ENCODE measurements at regions not wholly inside any gene's neighbourhood (a gene's known extent, or its start where the extent isn't known, plus 50 kb on each side); places are given as distances from the start of the nearest gene placed in this dataset.
"Not testable (repeated sequence)": the region's sequence is repeated elsewhere in the genome, so short reads cannot be mapped to it uniquely, and the experiment has no call there.

GRCh38 chr5:106423109-106423897 lies 1247.4 kb downstream of the EFNA5 start:
- no peak for DNase-seq (ENCODE audit: low spot score)

DNA sequence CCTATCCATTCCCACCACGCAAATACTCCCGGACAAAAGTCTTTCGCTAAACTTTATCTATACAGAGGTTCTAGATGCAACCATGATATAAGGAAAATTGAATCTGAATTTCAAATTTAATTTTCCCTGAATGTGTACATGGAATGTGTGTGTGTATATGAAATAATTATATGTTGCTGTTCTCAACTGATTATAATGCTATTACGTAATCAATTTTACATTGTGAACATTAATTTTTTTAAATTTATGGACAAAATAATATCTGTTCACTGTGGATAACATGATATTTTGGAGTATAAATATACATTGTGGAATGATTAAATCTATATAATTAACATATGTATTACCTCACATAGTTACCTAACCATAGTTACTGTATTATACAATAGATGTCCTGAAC lies 1250.6 kb downstream of the EFNA5 start:
- DNase-seq (ENCODE audit: low spot score), result no peak

DNA sequence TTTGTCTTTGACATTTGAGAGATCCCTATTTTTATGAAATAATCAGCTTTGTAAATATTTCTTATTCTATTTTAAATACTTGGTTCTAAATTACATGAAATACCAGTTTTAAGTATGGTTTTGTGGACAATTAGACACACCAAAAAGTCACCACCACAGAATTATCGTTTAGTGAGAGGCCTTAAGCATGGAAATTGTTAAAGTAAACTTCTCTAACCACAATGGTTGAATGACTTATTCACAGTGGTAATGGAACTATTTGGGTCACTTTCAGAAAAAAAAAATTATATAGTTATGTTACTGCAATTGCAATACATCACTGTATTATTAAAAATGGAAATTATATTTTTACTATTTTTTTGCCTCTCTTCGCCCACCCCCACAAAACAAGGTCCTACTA lies 1252.5 kb downstream of the EFNA5 start:
- DNase-seq (ENCODE audit: low spot score), result no peak

DNA sequence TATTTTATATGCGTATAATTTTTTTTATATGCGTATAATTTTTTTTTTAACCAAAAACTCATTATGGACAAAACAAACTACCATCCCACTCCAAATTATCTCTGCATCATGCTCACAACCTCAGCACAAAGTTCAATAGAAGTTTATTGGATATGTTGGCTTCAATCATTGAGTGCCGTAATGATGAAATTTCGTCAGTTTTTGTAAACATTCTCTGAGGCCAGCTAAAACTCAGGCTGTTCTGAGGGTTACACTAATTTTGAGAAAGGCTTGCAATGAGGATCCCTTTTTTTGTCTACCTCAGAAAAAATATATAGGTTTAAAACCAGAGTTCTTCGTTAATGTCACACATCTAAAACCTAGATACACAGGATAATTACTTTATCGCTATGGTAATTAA lies 1253.2 kb downstream of the EFNA5 start:
- DNase-seq (ENCODE audit: low spot score), result no peak

DNA sequence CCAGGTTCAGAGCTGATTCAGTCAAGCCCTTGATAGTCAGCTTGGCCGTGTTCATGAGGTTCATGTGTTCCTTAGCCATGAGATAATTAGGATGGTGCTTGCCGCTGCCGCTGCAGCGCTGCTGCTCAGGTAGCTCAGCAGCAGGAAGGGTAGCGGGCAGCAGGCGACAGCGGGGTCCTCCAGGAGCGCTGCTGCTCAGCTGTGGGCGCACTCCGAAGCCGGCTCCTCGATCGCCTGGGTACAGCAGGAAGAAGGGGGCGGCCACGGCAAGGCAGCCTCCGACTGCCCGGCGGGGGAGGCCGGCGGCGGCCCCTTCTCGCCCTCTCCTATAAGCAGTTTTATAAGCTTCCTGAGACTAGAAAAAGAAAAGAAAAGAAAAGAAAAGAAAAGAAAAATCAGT lies 1253.6 kb downstream of the EFNA5 start:
- no peak for DNase-seq (ENCODE audit: low spot score)

- no peak for DNase-seq (ENCODE audit: low spot score)
Observed at GRCh38 chr5:106415541-106415940, 1255.2 kb downstream of the EFNA5 start.

GRCh38 chr5:106414342-106414741 lies 1256.4 kb downstream of the EFNA5 start:
- DNase-seq (ENCODE audit: low spot score), result no peak

DNA sequence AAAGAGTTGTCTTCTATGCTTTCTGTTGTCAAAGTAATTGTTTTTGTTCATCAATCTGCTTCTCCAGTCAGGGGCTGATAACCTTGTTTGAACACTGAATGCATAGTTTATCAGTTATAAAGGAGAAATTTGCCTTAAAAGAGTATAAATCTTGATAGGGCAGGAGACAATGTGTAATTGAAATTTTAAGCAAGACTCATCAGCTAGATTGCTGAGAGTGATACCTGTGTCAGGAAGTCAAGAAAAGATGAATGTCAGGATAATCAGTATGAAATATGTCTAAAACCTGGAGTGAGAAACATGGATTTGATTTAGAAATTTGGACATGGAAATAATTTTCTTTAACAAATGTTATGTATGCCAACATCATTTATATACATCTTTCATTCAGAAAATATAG lies 1258.1 kb downstream of the EFNA5 start:
- DNase-seq (ENCODE audit: low spot score), result no peak

DNA sequence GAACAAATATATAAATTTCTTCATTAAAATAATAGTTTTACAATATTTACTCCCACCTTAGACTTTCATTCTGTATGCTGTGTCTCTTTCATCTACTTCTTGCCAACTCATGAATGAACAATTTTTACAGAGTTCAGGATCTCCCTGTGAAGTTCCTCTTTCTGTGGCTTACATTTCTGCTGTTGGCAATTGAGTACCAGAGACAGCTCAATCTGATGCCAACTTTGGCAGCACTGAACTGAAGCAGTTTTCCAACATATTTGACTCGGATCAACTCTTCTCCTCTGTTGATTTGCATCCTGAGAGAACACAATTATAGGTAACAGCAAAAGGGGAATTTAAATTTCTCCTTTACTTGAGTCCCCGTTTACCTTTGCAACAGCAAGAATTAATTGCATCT lies 1262.2 kb downstream of the EFNA5 start:
- peak; percentile 7 for DNase-seq (ENCODE audit: low spot score)

DNA sequence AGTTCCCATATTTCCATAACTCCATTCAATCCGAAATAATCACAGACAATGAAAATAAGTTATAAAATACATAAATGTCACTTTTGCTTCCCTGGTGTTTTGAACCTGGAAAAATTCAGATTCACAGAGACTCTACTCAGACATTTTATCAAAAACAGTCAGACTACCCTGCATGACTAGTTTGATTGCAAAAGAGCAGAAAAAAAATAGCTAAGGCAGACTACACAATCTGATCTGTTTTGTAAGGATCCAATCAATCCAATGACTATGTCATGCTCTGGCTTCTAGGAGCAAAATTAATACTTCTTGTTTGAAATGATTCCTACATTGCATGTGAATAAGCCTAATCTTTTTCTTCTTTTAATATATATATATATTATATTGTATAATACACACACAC lies 1262.6 kb downstream of the EFNA5 start:
- DNase-seq (ENCODE audit: low spot score), result no peak

DNA sequence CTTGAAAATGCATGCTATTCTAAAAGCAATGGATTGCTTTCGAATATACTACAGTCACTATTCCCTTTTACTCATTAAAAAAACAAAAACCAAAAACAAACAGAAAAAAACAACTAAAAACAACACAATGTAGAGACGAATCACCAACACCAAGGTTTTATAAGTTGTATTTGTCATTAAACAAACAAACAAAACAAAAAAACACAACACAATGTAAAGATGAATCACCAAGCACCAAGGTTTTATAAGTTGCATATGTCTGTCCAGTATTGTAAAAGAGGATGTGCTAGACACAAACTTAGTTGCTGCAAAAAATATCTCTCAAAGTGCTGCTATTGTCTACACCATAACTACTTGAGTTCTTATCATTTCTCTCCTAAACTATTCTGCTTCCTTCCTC lies 1269.2 kb downstream of the EFNA5 start:
- DNase-seq (ENCODE audit: low spot score), result no peak

GRCh38 chr5:106399391-106399790 lies 1271.3 kb downstream of the EFNA5 start:
- DNase-seq (ENCODE audit: low spot score), result no peak

DNA sequence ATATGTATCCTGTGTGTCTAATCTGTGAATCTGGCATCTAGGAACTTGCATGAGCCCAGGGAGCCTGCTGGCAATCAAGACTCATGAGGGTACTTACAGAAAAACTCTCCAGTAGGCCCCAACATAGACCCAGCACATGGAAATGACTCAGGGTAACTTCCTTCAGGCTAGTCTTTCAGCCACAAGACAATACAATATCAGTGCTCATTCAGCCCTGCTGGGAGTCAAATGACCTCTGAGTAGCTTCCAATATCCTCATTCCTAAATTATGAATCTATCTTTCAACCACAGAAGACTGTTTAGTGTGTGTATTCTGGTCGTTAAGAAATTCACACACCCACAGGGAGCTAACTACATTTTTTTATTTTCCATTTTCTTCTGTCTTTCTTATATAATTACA lies 1273.0 kb downstream of the EFNA5 start:
- no peak for DNase-seq (ENCODE audit: low spot score)

GRCh38 chr5:106393276-106393675 lies 1277.5 kb downstream of the EFNA5 start:
- no peak for DNase-seq (ENCODE audit: low spot score)

- DNase-seq (ENCODE audit: low spot score), result no peak
Observed at GRCh38 chr5:106392766-106393165, 1278.0 kb downstream of the EFNA5 start.

DNA sequence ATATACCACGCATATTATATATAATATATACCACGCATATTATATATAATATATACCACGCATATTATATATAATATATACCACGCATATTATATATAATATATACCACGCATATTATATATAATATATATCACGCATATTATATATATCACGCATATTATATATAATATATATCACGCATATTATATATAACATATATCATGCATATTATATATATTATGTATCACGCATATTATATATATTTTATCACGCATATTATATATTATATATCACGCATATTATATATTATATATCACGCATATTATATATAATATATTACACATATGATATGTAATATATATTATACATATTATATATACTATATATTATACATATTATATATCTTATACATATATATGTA lies 1283.0 kb downstream of the EFNA5 start:
- DNase-seq (ENCODE audit: low spot score), result not testable (repeated sequence)

- no peak for DNase-seq (ENCODE audit: low spot score)
Observed at GRCh38 chr5:106386287-106386686, 1284.5 kb downstream of the EFNA5 start.

DNA sequence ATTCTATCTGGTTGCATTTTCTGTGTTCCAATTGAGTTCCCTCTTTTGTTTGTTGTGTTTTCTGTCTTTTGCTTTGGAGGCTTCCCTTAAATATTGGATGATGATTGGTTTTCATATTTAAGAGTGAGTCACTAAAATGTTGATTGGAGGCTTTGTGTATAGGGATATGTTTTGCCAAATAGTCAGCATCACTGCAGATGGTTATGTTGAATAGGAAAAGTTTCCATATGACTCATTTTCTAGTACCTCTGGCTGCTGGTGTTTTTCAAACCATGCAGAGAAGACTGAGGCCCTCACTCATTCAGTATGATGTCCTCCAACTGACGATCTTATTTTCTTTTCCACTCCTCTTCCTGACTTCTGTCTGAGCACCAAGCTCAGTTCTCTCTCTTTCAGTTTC lies 1290.0 kb downstream of the EFNA5 start:
- no peak for DNase-seq (ENCODE audit: low spot score)

- no peak for DNase-seq (ENCODE audit: low spot score)
Observed at GRCh38 chr5:106376522-106376921, 1294.2 kb downstream of the EFNA5 start.

GRCh38 chr5:106374956-106375355 lies 1295.8 kb downstream of the EFNA5 start:
- no peak for DNase-seq (ENCODE audit: low spot score)

DNA sequence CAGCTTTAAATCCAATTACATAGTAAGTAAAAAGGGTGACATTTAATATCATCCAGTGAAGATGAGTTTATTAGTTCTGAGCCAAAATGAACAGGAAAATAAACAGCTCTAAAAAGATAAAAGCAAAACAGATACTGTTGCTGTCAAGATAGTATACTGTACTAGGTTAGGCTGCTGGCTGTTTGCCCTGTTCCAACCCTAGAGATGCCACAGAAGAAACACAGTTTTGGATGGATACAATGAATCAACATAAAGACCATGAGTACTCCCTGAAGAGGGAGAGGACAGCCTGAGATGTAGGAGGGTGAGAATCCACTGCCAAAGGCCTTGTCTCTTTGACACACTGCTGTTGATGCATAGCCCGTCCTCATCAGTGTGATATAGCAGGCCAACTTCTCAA lies 1302.7 kb downstream of the EFNA5 start:
- no peak for DNase-seq (ENCODE audit: low spot score)

DNA sequence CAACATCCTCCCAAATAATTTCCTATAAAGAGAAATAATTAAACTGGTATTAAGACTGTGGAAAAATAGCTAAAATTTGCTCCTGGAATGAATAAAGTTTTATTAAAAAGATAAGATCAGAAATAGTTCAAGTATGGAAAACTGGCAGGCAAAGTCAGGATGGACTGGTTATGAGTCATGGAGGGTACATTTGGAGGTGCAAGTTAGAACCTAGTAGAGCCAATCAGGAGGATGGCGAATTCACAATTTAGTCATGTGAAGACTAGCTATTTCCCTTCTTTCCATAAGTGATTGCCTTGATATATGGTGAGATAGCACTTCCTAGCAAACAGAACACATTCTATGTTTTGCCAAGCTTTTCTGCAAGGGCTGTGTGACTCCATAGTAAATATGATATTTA lies 1303.5 kb downstream of the EFNA5 start:
- DNase-seq (ENCODE audit: low spot score), result no peak

GRCh38 chr5:106363578-106363977 lies 1307.2 kb downstream of the EFNA5 start:
- DNase-seq (ENCODE audit: low spot score), result no peak

GRCh38 chr5:106361905-106362304 lies 1308.8 kb downstream of the EFNA5 start:
- no peak for DNase-seq (ENCODE audit: low spot score)
